GM19452 (cell line): ENCODE measurements at regions not wholly inside any gene's neighbourhood (a gene's known extent, or its start where the extent isn't known, plus 50 kb on each side); places are given as distances from the start of the nearest gene placed in this dataset.

Experiments used
- ATAC-seq: cut with Tn5 transposase; IDR thresholded peaks from one replicate; pipeline ENCODE4 v1.9.1; 2021; ENCODE audit not compliant: unreplicated experiment

DNA sequence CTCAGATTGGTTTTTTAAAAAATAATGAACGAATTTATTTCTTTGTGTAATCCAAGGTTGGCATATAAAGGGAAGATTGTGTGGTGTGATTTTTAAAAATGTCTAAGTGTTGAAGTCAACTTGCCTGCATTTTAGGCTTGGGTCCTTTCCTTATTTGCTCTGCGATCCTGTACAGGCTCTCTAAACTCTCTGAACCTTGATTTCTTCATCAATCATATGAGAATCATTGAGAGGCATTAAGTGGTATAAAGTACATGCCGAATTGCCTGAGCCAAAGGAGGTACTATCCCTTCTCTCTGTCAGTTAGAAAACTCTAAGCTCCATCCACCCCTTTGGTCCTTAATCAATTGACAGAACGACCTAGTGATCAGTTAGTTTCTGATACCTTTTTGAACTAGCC, 440.4 kb upstream of the MEX3C start:
- ATAC-seq, result no peak

DNA sequence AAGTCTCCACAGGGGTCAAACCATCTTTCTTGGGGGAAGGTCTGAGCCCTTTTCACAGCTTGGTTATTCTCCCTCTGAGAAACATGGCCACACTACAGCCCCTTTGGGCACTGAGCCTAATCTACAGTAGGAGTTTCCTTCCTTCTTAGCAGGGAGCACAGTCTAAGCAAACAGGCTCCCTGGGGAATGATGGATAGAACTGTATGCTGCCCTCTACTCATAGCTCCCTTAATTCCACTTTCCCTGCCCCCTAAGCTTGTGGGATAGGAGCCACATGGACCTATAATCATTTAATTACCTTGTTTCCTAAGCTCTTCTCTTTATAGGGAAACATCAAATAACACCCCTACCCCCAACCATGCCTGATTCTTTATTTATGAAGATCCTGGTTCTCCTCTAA, 442.1 kb upstream of the MEX3C start:
- no peak for ATAC-seq

DNA sequence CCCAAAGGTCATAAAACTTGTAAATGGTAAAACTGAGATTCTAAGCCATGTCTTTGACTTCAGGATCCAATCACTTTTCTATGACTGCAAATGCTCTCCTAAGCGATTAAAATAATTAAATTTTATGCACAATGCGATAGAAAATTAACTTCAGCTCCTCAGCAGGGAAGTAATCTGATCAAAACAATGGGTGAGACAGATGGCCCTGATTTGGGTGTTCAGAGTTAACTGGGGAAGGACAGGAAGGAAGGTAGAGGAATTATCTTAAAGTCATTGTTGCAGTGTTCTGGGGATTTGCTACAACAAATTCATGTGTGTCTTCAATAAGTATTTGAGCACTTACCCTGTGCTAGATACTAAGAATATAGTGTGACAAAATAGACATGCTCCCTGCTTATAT, 446.0 kb upstream of the MEX3C start:
- ATAC-seq, result no peak

DNA sequence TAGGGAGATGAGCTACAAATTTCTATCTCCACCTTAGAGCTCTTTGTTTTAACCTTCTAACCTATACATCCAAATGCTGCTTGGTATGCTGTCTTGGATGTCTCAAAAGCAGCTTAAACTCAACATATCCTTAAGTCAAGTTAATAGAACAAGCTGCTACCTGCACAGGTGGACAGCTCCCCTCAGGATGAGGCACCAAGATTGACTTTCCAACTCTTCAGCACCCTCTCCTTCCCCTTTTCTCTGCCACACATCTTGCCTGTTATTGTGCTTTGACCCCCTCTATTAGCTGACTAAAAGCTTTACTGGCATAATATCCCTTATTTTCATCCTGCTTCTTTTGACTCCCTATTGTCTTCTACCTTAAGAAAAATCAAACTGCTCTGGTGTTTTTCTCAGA, 448.1 kb upstream of the MEX3C start:
- ATAC-seq, result no peak

DNA sequence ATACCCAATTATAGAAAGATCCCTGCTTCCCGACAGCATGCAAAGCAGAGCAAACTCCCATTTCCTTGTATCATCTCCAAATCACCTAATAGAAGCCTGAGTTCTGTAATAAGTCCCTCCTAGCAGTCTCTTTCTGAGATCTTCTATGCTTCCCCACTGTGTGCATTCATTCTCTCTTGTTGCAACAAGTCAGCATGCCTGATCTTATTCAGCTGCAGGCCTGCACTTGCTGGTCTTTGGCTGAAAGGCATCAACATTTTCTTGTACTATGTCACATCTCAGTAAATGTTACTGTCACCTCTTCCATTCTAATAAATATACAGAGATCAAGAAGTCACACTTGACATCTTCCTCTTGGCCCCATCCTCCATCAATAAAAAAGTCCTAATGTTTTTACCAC, 449.9 kb upstream of the MEX3C start:
- ATAC-seq, result no peak

DNA sequence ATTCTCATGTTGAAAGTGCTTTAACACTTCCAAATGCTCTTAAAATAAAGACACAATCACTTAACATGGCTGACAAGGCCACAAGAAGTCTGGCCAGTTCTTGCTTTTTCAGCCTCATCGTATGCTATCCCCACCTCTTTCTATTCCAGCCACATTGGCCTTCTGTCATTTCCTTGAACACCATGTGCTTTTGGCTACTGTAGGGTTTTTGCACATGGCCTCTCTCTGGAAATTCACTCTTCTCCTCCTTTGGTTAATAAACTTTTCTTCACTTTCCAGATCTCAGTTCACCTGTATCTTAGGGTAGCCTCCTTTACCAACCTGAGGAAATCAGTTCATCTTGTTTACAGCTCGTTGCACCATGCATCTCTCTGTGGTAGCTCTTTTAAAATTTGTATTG, 450.5 kb upstream of the MEX3C start:
- ATAC-seq, result no peak

DNA sequence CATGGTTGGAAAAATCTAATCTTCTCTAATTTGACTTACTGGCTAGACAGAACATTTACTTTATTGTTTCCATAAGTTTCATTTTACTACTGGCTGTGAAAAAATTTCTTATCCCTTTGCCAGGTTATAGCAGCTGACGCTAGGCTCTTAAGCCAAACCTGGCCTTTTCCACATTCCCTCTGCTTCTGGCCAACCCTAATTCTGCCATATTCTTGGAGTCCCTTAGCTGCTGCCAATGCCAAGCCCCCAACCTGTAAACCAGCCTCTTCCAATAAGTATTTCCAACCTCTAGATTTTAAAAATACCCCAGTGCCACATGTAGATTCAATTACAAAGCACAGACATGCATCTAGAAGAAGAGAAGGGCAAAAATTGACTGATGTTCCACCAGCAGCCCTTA, 452.3 kb upstream of the MEX3C start:
- no peak for ATAC-seq

DNA sequence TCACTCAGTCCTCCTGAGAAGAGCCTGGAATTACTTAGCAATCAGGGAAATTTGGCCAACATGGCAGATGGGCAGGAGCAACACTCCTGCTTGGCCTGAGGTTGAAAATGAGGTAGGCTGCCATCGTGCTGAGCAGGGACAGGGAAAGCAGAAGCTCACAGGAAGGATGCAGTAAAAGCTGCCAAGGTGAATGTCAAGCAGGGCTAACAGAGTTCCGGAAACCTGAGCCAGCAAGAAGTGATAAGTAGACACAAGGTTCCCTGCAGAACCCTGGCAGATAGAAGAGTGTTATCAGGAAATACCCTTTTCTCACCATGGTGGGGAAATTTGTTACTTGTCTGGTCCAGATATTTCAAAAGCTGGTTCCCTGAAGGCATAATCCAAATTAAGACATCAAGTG, 454.3 kb upstream of the MEX3C start:
- ATAC-seq, result no peak

DNA sequence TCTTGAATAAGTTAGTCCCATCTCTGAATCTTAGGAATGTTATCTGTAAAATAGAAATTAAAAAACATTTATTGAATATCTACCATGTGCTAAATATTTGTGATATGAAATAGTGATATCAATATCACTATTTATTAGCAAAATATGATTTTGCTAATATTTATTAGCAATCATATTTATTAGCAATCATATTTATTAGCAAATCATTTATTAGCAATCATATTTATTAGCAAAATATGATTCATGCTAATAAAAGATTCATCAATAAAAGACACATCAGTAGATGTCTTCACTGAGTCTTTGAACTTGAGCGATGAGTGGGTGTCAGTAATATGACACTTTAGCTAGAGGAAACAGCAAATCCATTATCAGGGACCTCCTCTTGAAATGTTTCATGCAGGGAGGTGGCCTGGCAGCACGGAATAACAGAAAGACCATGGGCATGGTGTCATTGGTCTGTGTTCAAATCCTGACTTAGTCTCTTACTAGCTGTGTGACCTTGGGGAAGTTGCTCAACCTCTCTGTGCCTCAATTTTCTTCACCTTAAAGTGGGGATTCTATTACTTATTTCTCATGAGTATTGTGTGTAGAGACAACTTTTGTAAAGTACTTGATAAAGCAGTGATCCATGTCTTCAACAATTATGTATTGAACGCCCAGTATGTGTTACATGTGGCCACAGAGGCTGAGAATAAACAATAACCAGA, 456.2 kb upstream of the MEX3C start:
- ATAC-seq, result no peak

DNA sequence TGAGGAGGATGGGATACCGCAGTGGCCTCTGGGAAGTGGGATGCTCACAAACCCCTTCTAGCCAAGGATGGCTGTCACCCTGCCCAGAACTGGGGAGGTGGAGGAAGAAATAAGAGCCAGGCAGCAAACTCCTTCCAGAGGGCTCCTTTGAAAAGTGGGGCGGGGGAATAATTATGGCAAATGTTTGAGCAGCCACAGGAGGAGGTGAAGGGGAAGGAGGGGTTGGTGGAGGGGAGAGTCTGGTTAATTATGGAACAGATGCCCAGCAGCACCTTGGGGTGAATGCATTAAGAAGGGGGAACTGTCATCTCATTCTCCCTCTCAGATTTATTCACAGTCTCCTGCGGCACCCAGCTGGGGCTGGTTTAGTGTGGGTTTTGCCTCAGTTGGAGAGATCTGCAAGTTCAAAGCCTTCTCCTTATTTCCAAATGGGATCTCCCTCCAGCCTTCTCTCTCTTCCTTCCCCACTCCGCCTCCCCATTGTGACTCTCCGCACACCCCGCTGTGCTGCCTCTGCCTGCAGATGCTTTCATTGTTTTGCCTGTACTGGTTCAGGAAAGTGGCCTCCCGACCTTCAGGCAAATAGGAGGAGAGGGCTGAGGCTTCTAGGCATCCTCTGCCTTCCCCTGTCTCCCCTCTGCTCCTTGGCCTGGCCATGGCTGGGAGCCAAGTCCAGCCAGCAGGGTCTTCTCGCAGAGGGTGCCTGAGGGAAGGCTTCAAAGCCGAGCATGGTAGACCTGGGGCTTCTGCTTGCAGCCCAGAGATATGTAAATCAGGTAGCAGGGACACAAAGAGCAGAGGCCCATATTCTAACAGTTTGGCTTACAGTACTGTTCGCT, 457.2 kb upstream of the MEX3C start:
- ATAC-seq, result peak; percentile 59

DNA sequence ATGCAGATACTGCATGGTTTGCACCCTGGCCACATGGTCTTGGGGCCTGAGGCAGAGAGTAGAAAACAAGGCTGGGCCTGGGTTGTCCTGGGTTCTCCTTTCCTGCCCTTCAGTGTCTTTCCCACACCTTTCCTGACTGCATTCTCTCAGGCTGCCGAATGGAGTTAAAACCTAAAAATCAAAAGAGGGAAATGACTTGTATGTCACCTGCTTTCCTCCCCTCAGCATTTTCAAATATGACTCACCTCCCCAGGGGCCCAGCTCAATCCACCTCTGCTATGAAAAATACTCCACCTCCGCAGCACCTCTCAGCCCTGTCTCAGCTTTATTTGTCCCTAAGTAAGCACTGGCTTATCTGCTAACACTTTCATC, 457.8 kb upstream of the MEX3C start:
- peak; percentile 78 for ATAC-seq

DNA sequence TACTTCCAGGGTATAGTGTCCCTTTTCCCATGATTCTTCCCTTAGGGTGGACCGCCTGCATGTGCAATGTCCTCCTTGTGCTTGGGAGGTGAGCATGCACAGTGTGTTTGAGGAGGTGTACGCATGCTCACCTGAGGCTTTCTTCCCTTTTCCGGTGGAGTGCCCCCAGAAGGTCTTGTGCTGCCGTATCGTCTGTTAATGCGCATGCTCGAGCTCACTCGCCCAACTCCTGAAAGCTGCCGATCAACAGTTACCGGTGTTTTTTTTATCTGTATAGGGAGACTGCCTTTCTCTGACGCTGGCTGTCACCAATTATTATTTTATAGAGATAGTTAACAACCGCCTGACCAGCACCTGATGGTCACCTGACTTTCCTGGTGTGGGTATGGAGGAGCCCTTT, 458.8 kb upstream of the MEX3C start:
- ATAC-seq, result no peak

DNA sequence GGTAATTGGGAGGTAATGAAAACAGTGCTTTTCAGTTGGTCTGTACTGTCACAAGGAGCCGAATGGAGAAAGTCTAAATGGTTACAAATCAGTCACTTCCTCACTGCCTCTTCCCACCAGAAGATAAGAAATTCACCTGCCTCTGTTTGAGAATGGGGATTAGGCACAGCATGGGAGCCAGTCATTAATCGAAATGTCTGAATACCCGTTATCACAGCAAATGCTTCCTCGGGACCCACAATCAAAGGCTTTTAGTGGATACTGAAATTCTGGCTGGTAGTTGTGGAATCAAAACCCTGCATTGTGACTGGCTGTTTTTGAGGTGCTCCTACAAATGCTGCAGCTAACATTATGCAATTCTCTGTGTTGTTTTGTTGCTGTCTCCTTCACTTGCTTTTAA, 461.0 kb upstream of the MEX3C start:
- ATAC-seq, result no peak

DNA sequence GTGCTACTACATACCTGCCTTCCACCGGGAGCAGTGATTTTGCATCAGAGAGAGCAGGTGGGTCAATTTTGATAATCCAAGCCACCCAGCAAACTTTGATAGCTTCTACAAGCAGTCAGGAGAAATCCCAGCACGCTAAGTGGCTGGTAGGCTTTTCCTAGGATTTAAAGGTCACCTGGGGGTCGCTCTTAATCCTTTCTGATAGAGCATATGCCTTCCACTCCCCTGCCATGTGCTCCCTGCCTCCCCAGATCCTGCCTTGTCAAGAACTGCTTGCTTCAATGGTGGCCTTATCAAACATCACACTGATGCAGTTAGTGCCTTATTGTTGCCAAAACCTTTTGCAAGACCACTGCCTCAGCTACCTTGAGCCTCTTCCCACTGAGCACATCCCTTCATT, 462.3 kb upstream of the MEX3C start:
- ATAC-seq, result no peak

DNA sequence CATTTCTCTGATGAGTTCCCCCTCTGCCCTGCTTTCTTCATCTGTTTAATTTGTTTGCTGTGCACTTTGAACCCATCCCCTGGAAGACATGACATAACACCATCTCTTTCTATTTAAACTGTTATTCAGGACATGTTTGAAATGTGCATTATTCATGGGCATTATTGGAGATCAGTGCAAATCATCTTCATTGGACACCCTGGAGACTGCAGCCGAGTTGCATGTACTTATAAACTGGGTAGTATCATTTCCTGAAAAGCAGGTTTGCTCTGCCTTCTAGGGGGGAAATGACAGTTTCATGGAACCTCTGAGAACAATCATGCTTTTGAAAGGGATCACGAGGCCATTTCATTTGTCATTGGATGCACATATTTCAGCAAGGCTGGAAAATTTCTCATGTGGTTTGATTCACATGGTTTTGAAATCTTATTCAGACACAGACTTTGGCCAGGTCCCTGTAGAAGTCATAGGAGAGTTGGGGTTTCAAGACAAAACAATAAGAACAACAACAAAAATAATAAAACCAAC, 462.8 kb upstream of the MEX3C start:
- no peak for ATAC-seq

DNA sequence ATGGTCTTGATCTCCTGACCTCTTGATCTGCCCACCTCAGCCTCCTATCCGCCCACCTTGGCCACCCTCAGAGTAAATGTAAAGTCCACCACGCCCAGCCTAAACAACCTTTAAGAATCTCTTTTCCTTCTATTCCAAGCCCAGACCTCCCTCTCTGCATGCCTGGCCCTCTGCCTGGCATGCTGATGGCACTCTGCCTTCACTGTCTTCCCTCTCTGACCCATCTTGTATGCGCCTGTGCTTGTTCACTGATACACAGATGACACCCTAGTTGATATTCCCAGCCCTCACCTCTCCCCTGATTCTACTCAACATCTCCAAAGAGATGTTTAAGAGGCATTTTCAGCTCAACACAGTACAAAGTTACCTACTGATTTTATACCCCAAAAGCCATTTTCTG, 466.8 kb upstream of the MEX3C start:
- ATAC-seq, result no peak

DNA sequence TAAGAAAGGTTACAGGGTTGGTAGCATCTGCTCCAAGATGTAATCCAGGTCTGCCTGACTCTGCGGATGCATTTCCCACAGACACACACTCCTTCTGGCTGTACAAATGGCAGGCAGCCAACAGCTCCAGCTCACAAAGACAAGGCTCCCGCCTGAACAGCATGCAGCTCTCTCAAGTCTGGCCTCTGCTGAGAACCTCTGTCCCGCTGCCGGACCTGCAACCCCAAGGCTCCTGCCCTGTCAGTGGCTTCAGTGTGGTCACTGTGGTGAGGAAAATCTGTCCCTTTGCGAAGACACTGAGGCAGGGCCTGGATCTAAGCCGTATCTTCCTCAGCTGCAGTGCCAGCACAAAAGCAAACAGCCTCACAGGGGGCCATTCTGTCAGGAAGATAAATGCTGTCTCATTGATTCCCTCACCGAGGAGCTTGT, 469.3 kb upstream of the MEX3C start:
- ATAC-seq, result no peak

DNA sequence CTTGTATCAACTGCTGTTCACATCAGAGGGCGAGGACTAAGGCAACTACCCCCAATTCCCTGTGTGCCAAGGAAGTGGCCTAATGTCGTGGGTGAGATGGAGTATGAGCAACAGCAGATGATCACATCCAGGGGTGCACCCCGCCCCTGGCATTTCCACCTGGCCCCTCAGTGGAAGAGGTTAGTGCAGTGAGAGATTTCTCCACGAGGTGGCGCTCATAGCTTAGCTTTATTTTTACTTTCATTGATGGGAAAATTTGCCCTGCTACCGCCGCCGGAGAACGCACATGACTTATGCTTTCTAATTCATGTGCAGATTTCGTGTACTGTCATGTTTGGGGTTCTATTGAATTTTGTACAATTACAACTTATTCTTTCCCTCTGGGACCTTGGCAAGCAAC, 470.6 kb upstream of the MEX3C start:
- ATAC-seq, result peak; percentile 63

DNA sequence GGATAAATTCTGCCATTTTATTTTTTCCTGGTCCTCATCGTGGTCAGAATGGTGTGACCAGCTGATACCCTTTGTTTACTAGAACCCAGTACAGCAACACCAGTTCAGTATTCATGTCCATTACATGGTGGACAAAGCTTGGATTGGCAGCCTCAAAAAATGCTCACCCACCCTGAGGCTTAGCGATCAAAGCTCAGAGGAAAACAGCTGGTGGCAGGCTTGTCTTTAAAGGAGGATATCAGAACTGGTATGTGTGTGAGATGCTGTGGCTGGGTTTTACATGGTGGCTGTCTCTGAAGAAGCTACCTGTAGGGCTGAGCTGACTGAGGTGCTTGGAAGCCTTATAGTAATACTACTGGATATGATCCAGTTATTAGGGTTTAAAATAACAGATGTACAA, 471.1 kb upstream of the MEX3C start:
- ATAC-seq, result no peak

DNA sequence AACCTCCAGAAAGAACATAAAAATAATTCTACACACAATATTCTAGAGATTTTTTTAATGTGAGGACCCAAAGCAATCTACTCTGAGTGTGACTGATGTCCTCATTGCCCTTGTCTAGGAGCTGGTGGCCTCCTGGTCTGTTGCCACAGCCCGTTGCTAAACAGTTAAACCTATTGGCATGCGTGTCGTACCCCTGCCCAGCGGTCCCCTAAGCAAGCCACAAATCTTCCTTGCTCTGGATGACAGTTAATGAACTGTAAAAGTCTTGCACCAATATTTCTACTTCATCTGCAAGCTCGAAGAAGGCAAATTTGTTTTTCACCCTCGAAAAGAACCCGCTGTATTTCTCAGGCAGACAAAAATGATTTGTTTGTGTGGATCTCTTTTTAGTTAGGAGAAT, 489.1 kb upstream of the MEX3C start:
- no peak for ATAC-seq

DNA sequence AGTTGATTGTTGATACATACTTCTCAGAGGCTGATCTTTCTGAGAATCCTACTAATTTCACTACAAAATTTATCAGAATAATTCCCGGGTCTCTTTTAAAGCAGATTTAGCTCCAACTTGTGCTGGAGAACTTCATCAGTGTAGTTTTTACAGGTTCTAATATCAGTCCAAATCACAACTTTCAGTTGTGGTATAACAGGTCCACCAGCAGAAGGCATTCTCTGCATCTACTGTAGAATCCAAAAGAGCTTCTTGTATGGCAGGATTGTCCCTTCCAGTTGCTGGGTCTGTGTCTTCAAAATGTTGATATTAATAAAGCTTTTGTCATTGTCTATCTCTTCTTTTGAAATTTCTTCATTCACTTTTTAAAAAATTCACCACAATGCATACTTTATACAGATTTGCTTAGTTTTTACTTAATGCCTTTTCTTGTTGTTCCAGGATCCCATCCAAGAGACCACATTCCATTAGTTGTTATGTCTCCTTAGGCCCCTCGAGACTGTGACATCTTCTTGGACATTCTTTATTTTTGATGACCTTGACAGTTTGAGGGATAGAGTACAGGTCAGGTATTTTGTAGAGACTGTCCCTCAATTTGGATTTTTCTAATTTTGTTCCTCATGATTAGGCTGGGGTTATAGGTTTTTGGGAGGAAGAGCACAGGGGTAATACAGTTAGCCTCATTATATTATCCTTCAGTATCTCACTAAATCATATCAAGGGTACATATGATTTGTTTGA, 490.5 kb upstream of the MEX3C start:
- no peak for ATAC-seq

DNA sequence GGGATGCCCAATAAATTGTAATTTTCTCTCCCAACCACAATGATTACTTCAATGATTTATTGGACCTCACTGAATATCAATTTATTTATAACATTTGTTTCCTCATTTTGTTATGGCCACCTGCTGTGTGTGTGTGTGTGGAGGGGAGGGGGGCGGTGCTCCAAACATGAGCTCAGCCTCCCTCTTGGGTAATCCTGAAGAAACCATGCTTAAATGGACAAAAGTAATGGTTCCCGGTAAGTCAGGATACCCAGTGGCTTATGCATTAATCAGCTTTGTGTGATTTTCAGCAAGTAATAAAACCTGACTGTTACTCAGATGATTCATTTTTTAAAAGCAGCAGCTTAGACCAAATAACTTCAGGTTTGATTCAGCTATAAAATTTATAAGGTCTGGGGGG, 495.1 kb upstream of the MEX3C start:
- no peak for ATAC-seq
